Psoas muscle (tissue), 7 donors: ENCODE measurements at regions not wholly inside any gene's neighbourhood (a gene's known extent, or its start where the extent isn't known, plus 50 kb on each side); places are given as distances from the start of the nearest gene placed in this dataset.

Experiments
- ATAC-seq, 4 donors: fragments of 200-7000 bp; cut with Tn5 transposase; one replicate each; pipeline ENCODE4 v1.9.1; 2020; ENCODE audit warnings: moderate library complexity in 3 of 4, mild to moderate bottlenecking in 2 of 4
- DNase-seq, 2 donors: peaks; one replicate each; pipeline ENCODE4 v3.0.0-alpha.2; 2020
- H3K27ac ChIP-seq: fragments of 200-600 bp; one replicate; pipeline ENCODE4 v1.8.0; 2022
- H3K27me3 ChIP-seq, 3 donors: fragments of 200-600 bp in 1 of 3; one replicate each; pipeline versions ENCODE4 v1.6.1 to v1.8.0; 2013 to 2022; ENCODE audit warnings: low read length in 2 of 3, mild to moderate bottlenecking in 2 of 3, moderate library complexity in 1 of 3; ENCODE audit not compliant: insufficient read depth in 3 of 3
- H3K36me3 ChIP-seq, 2 donors: fragments of 200-600 bp in 1 of 2; one replicate each; pipeline versions ENCODE4 v1.6.1 to v1.8.0; 2013 to 2022; ENCODE audit warnings: low read depth in 1 of 2, mild to moderate bottlenecking in 1 of 2, moderate library complexity in 1 of 2; ENCODE audit not compliant: insufficient read depth in 1 of 2
- H3K4me1 ChIP-seq: fragments of 200-600 bp; one replicate; pipeline ENCODE4 v1.8.0; 2022
- H3K4me3 ChIP-seq: fragments of 200-600 bp; one replicate; pipeline ENCODE4 v1.8.0; 2022; ENCODE audit warnings: mild to moderate bottlenecking
- H3K9me3 ChIP-seq: fragments of 200-600 bp; one replicate; pipeline ENCODE4 v1.8.0; 2022
- WGBS, 3 donors: extraction: QIAGEN DNeasy Blood & Tissue Kit; methylation state at CpG; one replicate each; pipeline versions ENCODE4 v1.1.6 to v1.1.7; 2013; 5-methylcytosine and 5-hydroxymethylcytosine counted together
- intact Hi-C, 2 donors: fragments of 100-400 bp; cut with DNase I; formaldehyde crosslinking; loops; one replicate each; pipeline versions ENCODE4 v1.11.0 to v1.14.2; 2022
- TF ChIP-seq, protein P1 (sequence below): fragments of 200-600 bp; IDR thresholded peaks from one replicate; pipeline ENCODE4 v1.8.0; 2022; ENCODE audit warnings: antibody characterized with exemption
- donor health status: healthy with polysubstance abuse.
- donor health status: DM: no; HTN: no; CAD: no; lungs with moderate emphysema.
- donor health status: Bipolar disorder and iron deficiency.
- donor health status: healthy.
- donor health status: DM: yes; HTN: yes; CAD: no.
- donor health status: DM: no; HTN: no; CAD: no.
- donor health status: DM: yes; HTN: yes; CAD: no.

DNA sequence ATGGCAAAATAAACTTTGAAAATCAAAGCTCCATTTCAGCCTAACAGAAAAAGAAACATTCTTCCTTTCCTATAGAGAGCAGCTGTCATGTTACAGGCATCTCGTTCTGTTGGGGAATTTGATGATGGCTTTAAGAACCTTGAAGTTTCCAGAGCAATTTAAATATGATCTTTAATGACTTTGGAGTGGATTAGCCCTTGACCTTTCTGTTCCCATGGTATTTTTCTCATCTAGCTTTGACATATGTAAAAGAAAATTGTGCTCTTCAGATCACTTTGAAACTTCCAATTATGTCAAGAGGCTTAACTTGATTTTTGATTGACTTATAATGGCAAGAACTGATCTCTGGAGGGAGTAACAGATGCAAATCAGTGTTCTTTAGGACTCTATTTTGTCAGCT, 157.6 kb upstream of the SEMA3E start:
- 3 to 11% (median 9%) methylated on average over 1 of the region's 1 CpG for WGBS, 3 donors

DNA sequence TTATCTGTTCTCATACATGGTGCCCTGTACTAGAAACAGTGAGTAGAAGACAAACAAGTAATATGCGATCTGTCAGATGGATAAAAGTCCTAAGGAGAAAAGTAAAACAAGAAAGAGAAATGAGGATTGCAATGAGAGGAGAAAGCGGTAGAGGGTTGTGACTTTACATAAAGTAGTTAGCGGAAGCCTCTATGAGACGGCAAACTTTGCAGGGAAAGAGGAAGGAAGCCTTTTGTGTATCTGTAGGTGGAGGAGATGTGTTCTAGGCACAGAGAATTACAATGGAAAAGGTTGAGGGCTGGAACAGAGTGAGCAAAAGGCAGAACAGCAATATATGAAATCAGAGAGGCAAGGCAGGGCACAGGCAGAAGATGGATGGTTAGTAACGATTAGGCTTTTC, 150.4 kb upstream of the SEMA3E start:
- 85 to 91% (median 86%) methylated on average over 5 of the region's 5 CpGs for WGBS, 3 donors
- no peak overlapping the region for H3K27ac ChIP-seq

More for the DNA sequence above, 157.6 kb upstream of the SEMA3E start:
- no peaks in the 10 kb centered on the region for H3K27me3 ChIP-seq
- H3K4me1 ChIP-seq: no peaks in the 10 kb centered on the region
- TF ChIP-seq, protein P1, sequence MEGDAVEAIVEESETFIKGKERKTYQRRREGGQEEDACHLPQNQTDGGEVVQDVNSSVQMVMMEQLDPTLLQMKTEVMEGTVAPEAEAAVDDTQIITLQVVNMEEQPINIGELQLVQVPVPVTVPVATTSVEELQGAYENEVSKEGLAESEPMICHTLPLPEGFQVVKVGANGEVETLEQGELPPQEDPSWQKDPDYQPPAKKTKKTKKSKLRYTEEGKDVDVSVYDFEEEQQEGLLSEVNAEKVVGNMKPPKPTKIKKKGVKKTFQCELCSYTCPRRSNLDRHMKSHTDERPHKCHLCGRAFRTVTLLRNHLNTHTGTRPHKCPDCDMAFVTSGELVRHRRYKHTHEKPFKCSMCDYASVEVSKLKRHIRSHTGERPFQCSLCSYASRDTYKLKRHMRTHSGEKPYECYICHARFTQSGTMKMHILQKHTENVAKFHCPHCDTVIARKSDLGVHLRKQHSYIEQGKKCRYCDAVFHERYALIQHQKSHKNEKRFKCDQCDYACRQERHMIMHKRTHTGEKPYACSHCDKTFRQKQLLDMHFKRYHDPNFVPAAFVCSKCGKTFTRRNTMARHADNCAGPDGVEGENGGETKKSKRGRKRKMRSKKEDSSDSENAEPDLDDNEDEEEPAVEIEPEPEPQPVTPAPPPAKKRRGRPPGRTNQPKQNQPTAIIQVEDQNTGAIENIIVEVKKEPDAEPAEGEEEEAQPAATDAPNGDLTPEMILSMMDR: no peak
- intact Hi-C loops: no loop called here
- no peak overlapping the region for H3K4me3 ChIP-seq
- H3K27ac ChIP-seq: no peak overlapping the region
- ATAC-seq: no peak
- H3K36me3 ChIP-seq: no peaks in the 10 kb centered on the region
- no peaks in the 10 kb centered on the region for H3K9me3 ChIP-seq
- DNase-seq: no peak

DNA sequence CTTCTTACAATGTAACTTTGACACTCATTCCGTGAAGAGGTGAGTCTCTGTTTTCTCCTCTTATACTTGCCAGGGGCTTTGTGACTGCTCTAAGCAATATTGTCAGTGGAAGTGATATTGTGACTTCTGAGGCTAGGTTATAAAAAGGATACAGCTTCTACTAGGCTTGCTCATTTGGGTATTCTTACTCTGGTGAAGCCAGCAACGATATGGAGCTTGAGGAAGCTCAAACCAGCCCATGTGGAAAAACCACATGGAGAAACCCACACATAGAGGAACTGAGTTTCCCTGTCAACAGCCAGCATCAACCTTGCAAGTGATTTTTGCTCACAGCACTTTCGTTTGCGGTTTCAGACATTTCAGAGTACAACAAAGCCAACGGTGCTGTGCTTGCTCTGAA, 149.6 kb upstream of the SEMA3E start:
- no peaks in the 10 kb centered on the region for H3K36me3 ChIP-seq
- no peak for ATAC-seq
- H3K9me3 ChIP-seq: no peaks in the 10 kb centered on the region
- intact Hi-C loops: no loop called here
- no peak overlapping the region for H3K27ac ChIP-seq
- no peak overlapping the region for H3K4me3 ChIP-seq
- TF ChIP-seq, protein P1: no peak
- DNase-seq: no peak
- H3K27me3 ChIP-seq: no peaks in the 10 kb centered on the region
- H3K4me1 ChIP-seq: no peaks in the 10 kb centered on the region
- 73 to 87% (median 85%) methylated on average over 5 of the region's 5 CpGs for WGBS, 3 donors

More for the DNA sequence above, 150.4 kb upstream of the SEMA3E start:
- no peaks in the 10 kb centered on the region for H3K27me3 ChIP-seq
- no peaks in the 10 kb centered on the region for H3K36me3 ChIP-seq
- ATAC-seq: no peak
- H3K4me1 ChIP-seq: no peaks in the 10 kb centered on the region
- intact Hi-C loops: no loop called here
- H3K4me3 ChIP-seq: no peak overlapping the region
- no peaks in the 10 kb centered on the region for H3K9me3 ChIP-seq
- DNase-seq: no peak
- TF ChIP-seq, protein P1: no peak

DNA sequence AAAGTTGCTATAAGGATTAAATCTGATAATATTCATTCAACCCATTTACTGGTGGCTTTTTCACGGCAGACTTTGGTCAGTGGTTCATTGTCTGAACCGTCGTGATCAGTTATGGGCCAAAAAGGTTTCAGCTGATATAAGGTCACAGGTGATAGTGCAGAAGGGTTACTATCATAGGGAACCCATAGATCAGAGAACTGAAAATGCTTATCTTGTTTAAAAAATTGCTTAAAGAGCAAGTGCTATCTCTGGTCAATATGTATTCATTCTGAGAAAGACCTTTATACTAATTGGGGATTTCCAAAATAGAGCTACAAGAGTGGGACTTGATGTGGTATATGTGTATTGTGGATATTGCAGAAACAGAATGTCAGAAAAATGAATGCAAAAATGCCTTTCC, 147.8 kb upstream of the SEMA3E start:
- no peak for ATAC-seq
- TF ChIP-seq, protein P1: no peak
- 86 to 93% (median 88%) methylated on average over 3 of the region's 3 CpGs for WGBS, 3 donors
- no peaks in the 10 kb centered on the region for H3K9me3 ChIP-seq
- H3K4me3 ChIP-seq: no peak overlapping the region
- H3K36me3 ChIP-seq: no peaks in the 10 kb centered on the region
- no peak for DNase-seq
- no peak overlapping the region for H3K27ac ChIP-seq
- no peaks in the 10 kb centered on the region for H3K4me1 ChIP-seq
- H3K27me3 ChIP-seq: no peaks in the 10 kb centered on the region
- intact Hi-C loops: no loop called here

DNA sequence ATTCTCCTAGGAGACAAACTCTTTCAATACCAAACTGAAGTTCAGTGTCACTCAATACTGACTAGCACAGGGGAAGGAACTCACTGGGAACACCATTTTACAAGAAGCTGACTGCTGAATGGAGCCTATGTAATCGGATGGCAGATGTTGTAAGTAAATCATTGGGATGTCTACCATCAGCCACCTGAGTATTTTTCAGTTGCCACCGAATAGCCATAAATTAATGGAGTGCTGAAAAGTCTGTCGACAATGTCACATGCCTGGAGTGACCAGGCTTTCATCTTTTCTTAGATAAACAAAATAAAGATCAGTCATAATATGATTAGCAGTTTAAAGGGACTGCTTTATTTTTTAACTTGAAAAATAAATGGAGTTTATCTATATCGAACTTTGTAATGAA, 145.9 kb upstream of the SEMA3E start:
- no peak overlapping the region for H3K4me3 ChIP-seq
- no peak for DNase-seq
- H3K36me3 ChIP-seq: no peaks in the 10 kb centered on the region
- H3K9me3 ChIP-seq: no peaks in the 10 kb centered on the region
- TF ChIP-seq, protein P1: no peak
- no peak for ATAC-seq
- no peak overlapping the region for H3K27ac ChIP-seq
- H3K27me3 ChIP-seq: no peaks in the 10 kb centered on the region
- no peaks in the 10 kb centered on the region for H3K4me1 ChIP-seq
- intact Hi-C loops: no loop called here
- WGBS, 3 donors: 23 to 30% (median 25%) methylated on average over 4 of the region's 4 CpGs
